Psoas muscle (tissue), 7 donors: ENCODE measurements at regions not wholly inside any gene's neighbourhood (a gene's known extent, or its start where the extent isn't known, plus 50 kb on each side); places are given as distances from the start of the nearest gene placed in this dataset.

Source experiments
- ATAC-seq, 4 donors: fragments of 200-7000 bp; cut with Tn5 transposase; one replicate each; pipeline ENCODE4 v1.9.1; 2020; ENCODE audit warnings: moderate library complexity in 3 of 4, mild to moderate bottlenecking in 2 of 4
- DNase-seq, 2 donors: peaks; one replicate each; pipeline ENCODE4 v3.0.0-alpha.2; 2020
- H3K27ac ChIP-seq: fragments of 200-600 bp; one replicate; pipeline ENCODE4 v1.8.0; 2022
- H3K27me3 ChIP-seq, 3 donors: fragments of 200-600 bp in 1 of 3; one replicate each; pipeline versions ENCODE4 v1.6.1 to v1.8.0; 2013 to 2022; ENCODE audit warnings: low read length in 2 of 3, mild to moderate bottlenecking in 2 of 3, moderate library complexity in 1 of 3; ENCODE audit not compliant: insufficient read depth in 3 of 3
- H3K36me3 ChIP-seq, 2 donors: fragments of 200-600 bp in 1 of 2; one replicate each; pipeline versions ENCODE4 v1.6.1 to v1.8.0; 2013 to 2022; ENCODE audit warnings: low read depth in 1 of 2, mild to moderate bottlenecking in 1 of 2, moderate library complexity in 1 of 2; ENCODE audit not compliant: insufficient read depth in 1 of 2
- H3K4me1 ChIP-seq: fragments of 200-600 bp; one replicate; pipeline ENCODE4 v1.8.0; 2022
- H3K4me3 ChIP-seq: fragments of 200-600 bp; one replicate; pipeline ENCODE4 v1.8.0; 2022; ENCODE audit warnings: mild to moderate bottlenecking
- H3K9me3 ChIP-seq: fragments of 200-600 bp; one replicate; pipeline ENCODE4 v1.8.0; 2022
- CTCF ChIP-seq: fragments of 200-600 bp; IDR thresholded peaks from one replicate; pipeline ENCODE4 v1.8.0; 2022; ENCODE audit warnings: antibody characterized with exemption
- WGBS, 3 donors: extraction: QIAGEN DNeasy Blood & Tissue Kit; methylation state at CpG; one replicate each; pipeline versions ENCODE4 v1.1.6 to v1.1.7; 2013; 5-methylcytosine and 5-hydroxymethylcytosine counted together
- intact Hi-C, 2 donors: fragments of 100-400 bp; cut with DNase I; formaldehyde crosslinking; loops; one replicate each; pipeline versions ENCODE4 v1.11.0 to v1.14.2; 2022
- donor health status: healthy with polysubstance abuse.
- donor health status: DM: no; HTN: no; CAD: no; lungs with moderate emphysema.
- donor health status: Bipolar disorder and iron deficiency.
- donor health status: healthy.
- donor health status: DM: yes; HTN: yes; CAD: no.
- donor health status: DM: no; HTN: no; CAD: no.
- donor health status: DM: yes; HTN: yes; CAD: no.

- Histone ChIP-seq H3K4me1 (no peaks in the 10 kb centered on the region), H3K27me3 (peaks cover 0 to 6% (median 4%) of the 10 kb centered on the region in 3 donors), H3K36me3 (no peaks in the 10 kb centered on the region), H3K4me3 (no peak overlapping the region), H3K27ac (no peak overlapping the region), H3K9me3 (no peaks in the 10 kb centered on the region)
- DNase-seq (no peak), ATAC-seq (no peak)
- intact Hi-C loops, result no loop called here
- no peak for TF ChIP-seq CTCF
- 80 to 84% (median 82%) methylated on average over 10 of the region's 10 CpGs for WGBS, 3 donors
Measured at GRCh38 chr2:8571792-8572499, 109.9 kb upstream of the ID2 start.

GRCh38 chr2:8572712-8573233 is 109.1 kb upstream of the ID2 start:
- Histone ChIP-seq H3K27me3 (peaks cover 0 to 6% (median 4%) of the 10 kb centered on the region in 3 donors), H3K4me1 (no peaks in the 10 kb centered on the region), H3K4me3 (no peak overlapping the region), H3K36me3 (no peaks in the 10 kb centered on the region), H3K27ac (no peak overlapping the region), H3K9me3 (no peaks in the 10 kb centered on the region)
- 83 to 95% (median 92%) methylated on average over 12 of the region's 12 CpGs for WGBS, 3 donors
- DNase-seq (no peak), ATAC-seq (no peak)
- intact Hi-C loops, result no loop called here
- TF ChIP-seq CTCF, result no peak

GRCh38 chr2:8573234-8573941 is 108.5 kb upstream of the ID2 start:
- no peak for DNase-seq
- no peak for TF ChIP-seq CTCF
- H3K27me3 ChIP-seq, result peaks cover 0 to 6% (median 4%) of the 10 kb centered on the region in 3 donors
- intact Hi-C loops, result no loop called here
- no peak overlapping the region for H3K27ac ChIP-seq
- H3K36me3 ChIP-seq, result no peaks in the 10 kb centered on the region
- H3K9me3 ChIP-seq, result no peaks in the 10 kb centered on the region
- H3K4me3 ChIP-seq, result no peak overlapping the region
- H3K4me1 ChIP-seq, result no peaks in the 10 kb centered on the region
- WGBS, 3 donors, result 89 to 91% (median 90%) methylated on average over 22 of the region's 22 CpGs
- no peak for ATAC-seq

GRCh38 chr2:8573942-8574195 is 108.0 kb upstream of the ID2 start:
- no peaks in the 10 kb centered on the region for H3K9me3 ChIP-seq
- 91 to 96% (median 93%) methylated on average over 9 of the region's 9 CpGs for WGBS, 3 donors
- intact Hi-C loops, result no loop called here
- H3K4me3 ChIP-seq, result no peak overlapping the region
- DNase-seq, result no peak
- H3K36me3 ChIP-seq, result no peaks in the 10 kb centered on the region
- ATAC-seq, result no peak
- no peak overlapping the region for H3K27ac ChIP-seq
- H3K27me3 ChIP-seq, result peaks cover 0 to 6% (median 4%) of the 10 kb centered on the region in 3 donors
- H3K4me1 ChIP-seq, result no peaks in the 10 kb centered on the region
- TF ChIP-seq CTCF, result no peak
